ENCODE measurements at regions not wholly inside any gene's neighbourhood (a gene's known extent, or its start where the extent isn't known, plus 50 kb on each side); places are given as distances from the start of the nearest gene placed in this dataset.

GRCh38 chr17:36721560-36722120, 120.3 kb downstream of the MRM1 start:
- Mint-ChIP-seq H3K4me3 (ENCODE audit: low read depth) (peak overlapping the region; percentile 65), H3K36me3 (ENCODE audit: insufficient read depth) (no peaks in the 10 kb centered on the region), H3K27ac (peak overlapping the region; percentile 90), H3K27me3 (peaks cover 2% of the 10 kb centered on the region), H3K9me3 (ENCODE audit: low read depth) (no peaks in the 10 kb centered on the region), H3K4me1 (ENCODE audit: low read depth) (peaks cover 18% of the 10 kb centered on the region)
- DNase-seq (ENCODE audit: low spot score, unreplicated experiment) = no peak
- TF ChIP-seq CTCF (IDR thresholded peaks at IDR 0.05; ENCODE audit: unreplicated experiment) = no peak

GRCh38 chr17:36722121-36722902, 120.9 kb downstream of the MRM1 start:
- Mint-ChIP-seq H3K27me3 (peaks cover 6% of the 10 kb centered on the region), H3K4me3 (ENCODE audit: low read depth) (peak overlapping the region; percentile 67), H3K9me3 (ENCODE audit: low read depth) (no peaks in the 10 kb centered on the region), H3K36me3 (ENCODE audit: insufficient read depth) (no peaks in the 10 kb centered on the region), H3K27ac (peak overlapping the region; percentile 90), H3K4me1 (ENCODE audit: low read depth) (peaks cover 19% of the 10 kb centered on the region)
- peak; percentile 74 for DNase-seq (ENCODE audit: low spot score, unreplicated experiment)
- no peak for TF ChIP-seq CTCF (IDR thresholded peaks at IDR 0.05; ENCODE audit: unreplicated experiment)

GRCh38 chr17:36722903-36723263, 121.5 kb downstream of the MRM1 start:
- Mint-ChIP-seq H3K9me3 (ENCODE audit: low read depth) (no peaks in the 10 kb centered on the region), H3K4me1 (ENCODE audit: low read depth) (peaks cover 22% of the 10 kb centered on the region), H3K4me3 (ENCODE audit: low read depth) (peak overlapping the region; percentile 67), H3K27ac (no peak overlapping the region), H3K27me3 (peaks cover 9% of the 10 kb centered on the region), H3K36me3 (ENCODE audit: insufficient read depth) (no peaks in the 10 kb centered on the region)
- DNase-seq (ENCODE audit: low spot score, unreplicated experiment) = no peak
- TF ChIP-seq CTCF (IDR thresholded peaks at IDR 0.05; ENCODE audit: unreplicated experiment) = no peak

GRCh38 chr17:36723459-36724025, 122.2 kb downstream of the MRM1 start:
- Mint-ChIP-seq H3K9me3 (ENCODE audit: low read depth) (no peaks in the 10 kb centered on the region), H3K27ac (no peak overlapping the region), H3K4me3 (ENCODE audit: low read depth) (no peak overlapping the region), H3K4me1 (ENCODE audit: low read depth) (peaks cover 27% of the 10 kb centered on the region), H3K36me3 (ENCODE audit: insufficient read depth) (no peaks in the 10 kb centered on the region), H3K27me3 (peaks cover 16% of the 10 kb centered on the region)
- DNase-seq (ENCODE audit: low spot score, unreplicated experiment) = no peak
- TF ChIP-seq CTCF (IDR thresholded peaks at IDR 0.05; ENCODE audit: unreplicated experiment) = no peak

- no peaks in the 10 kb centered on the region for H3K36me3 Mint-ChIP-seq (ENCODE audit: insufficient read depth)
- no peak overlapping the region for H3K4me3 Mint-ChIP-seq (ENCODE audit: low read depth)
- peaks cover 33% of the 10 kb centered on the region for H3K4me1 Mint-ChIP-seq (ENCODE audit: low read depth)
- no peak overlapping the region for H3K27ac Mint-ChIP-seq
- peaks cover 33% of the 10 kb centered on the region for H3K27me3 Mint-ChIP-seq
- no peaks in the 10 kb centered on the region for H3K9me3 Mint-ChIP-seq (ENCODE audit: low read depth)
- no peak for DNase-seq (ENCODE audit: low spot score, unreplicated experiment)
- TF ChIP-seq CTCF (IDR thresholded peaks at IDR 0.05; ENCODE audit: unreplicated experiment) = no peak
These were observed 124.8 kb downstream of the MRM1 start for GRCh38 chr17:36726199-36726598.
